GM10266 (cell line): ENCODE measurements at regions not wholly inside any gene's neighbourhood (a gene's known extent, or its start where the extent isn't known, plus 50 kb on each side); places are given as distances from the start of the nearest gene placed in this dataset.

ENCODE experiments used
- DNase-seq: peaks from one replicate; pipeline ENCODE4 v3.0.0; 2012; ENCODE audit errors: extremely low spot score
- TF ChIP-seq, protein P1 (sequence below): IDR thresholded peaks from 2 replicates; pipeline ENCODE4 v1.5.1; 2012; ENCODE audit warnings: mild to moderate bottlenecking, low read depth; ENCODE audit not compliant: control insufficient read depth, insufficient read depth; ENCODE audit errors: missing control alignments

DNA sequence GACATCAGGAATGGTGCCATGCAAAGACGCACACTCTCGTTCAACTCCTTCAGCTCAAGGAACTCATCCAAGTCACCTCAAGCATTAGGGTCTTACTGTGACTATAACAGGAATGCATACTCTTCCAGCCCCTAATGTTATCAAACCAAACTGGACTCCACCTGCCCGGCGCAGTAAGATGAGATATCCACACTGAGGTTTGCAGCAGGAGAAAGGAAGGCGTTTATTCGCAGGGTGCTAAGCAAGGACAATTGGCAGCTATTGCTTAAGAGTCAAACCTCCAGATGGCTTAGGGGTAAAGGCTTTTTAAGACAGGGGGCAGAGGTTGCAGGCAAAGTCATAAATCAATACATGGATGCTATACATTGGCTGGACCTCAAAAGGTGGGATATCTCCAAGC is 159.4 kb upstream of the TAB2 start:
- TF ChIP-seq, protein P1, sequence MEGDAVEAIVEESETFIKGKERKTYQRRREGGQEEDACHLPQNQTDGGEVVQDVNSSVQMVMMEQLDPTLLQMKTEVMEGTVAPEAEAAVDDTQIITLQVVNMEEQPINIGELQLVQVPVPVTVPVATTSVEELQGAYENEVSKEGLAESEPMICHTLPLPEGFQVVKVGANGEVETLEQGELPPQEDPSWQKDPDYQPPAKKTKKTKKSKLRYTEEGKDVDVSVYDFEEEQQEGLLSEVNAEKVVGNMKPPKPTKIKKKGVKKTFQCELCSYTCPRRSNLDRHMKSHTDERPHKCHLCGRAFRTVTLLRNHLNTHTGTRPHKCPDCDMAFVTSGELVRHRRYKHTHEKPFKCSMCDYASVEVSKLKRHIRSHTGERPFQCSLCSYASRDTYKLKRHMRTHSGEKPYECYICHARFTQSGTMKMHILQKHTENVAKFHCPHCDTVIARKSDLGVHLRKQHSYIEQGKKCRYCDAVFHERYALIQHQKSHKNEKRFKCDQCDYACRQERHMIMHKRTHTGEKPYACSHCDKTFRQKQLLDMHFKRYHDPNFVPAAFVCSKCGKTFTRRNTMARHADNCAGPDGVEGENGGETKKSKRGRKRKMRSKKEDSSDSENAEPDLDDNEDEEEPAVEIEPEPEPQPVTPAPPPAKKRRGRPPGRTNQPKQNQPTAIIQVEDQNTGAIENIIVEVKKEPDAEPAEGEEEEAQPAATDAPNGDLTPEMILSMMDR, result no peak
- no peak for DNase-seq

DNA sequence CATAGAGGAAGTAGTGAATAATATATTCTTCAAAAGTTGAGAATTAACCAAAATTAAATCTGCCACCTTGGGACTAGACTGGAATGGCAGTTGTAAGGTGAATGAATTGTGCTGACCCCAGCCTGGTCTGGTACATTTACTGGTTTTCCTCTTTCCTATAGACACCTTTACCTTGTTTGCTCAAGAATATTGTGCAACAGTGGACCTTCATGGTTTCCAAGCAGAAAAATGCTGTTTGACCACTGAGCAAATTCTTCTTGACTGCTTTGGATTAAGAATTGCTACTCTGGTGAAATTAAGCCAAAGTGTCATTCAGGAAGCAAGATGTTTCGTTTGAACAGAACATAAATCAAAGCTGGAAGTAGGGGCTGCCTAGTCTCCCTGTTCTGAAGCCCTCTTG is 156.6 kb upstream of the TAB2 start:
- DNase-seq, result no peak
- TF ChIP-seq, protein P1, result no peak

DNA sequence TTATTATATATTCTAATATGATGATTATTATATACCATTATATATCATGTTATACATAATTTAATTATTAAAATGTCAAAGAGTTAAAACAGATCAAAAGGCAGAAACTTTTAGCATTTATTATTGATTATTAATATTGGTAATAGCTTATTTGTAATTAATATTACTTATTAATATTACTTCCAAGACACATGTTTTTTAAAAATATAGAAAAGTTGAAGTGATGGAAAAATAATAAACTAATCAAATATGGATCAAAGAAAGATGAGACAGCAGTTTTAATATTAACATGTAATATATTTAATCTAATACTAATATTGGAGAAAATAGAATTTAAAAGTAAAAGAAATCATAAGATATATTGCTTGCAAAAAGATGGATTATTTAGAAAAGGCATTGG is 154.6 kb upstream of the TAB2 start:
- TF ChIP-seq, protein P1, result no peak
- DNase-seq, result no peak

DNA sequence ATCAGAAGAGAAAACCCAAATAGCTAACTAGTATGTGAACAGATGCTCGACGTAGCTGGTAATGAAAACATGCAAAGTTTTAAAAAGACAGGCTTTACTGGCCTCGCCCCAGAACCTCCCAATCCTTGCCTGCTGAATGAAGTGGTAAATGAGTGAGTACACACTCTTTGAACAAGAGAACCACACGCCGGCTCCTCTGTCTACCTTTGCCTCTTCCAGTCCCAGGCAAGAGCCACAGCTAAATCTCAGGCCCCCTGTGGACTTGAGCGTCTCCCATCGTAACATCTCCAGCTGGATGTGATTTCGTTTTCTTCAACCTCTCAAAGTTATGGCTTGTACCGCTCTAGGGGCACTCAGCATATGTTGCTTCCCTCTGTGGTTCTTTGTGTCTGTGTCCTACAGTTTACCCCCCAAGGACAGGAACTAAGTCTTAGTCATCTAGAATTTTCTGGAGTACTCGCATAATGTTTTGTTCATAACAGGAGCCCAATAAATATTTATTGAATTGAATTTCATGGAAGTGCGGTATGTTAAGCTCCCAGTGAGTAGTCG is 153.2 kb upstream of the TAB2 start:
- TF ChIP-seq, protein P1, result no peak

DNA sequence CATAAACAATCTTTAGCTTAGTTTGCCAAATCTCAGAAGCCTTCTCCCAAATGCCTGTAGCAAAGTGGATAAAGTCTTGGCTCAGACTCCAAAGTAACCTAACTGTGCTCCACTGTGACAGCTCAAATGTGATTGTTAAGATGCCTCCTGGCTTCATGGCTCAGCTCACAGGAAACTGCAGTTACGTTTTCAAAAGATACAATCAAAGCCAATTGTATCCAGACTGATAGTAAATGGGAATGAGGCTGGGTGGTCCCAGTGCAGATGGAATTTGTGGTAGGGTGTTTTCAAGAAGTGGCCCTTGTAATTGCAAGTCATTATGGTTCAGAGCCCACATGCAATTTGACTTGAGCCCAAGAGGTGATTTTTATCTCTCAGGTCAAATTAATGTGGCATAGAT is 151.2 kb upstream of the TAB2 start:
- DNase-seq, result no peak

More for the DNA sequence above, 153.2 kb upstream of the TAB2 start:
- DNase-seq, result no peak

DNA sequence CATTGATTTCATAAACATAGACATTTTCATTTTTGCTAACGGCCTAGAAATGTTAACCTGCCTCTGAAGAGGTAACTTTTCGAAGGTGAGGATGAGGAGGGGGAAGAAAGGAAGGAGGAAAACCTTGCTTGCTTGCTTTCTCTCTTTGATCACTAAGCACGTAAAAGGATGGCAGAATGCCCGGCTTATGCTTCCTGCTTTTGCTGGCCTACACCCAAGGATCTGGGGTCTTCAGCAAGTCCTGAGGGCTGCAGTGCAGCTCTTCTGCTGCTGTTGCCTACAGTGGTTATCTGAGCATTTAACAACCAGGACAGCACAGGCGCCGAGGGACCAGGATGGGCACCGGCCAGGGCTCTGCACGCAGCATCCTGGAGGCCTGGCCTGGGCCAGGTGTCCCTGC is 150.8 kb upstream of the TAB2 start:
- DNase-seq, result no peak
- TF ChIP-seq, protein P1, result no peak

More for the DNA sequence above, 151.2 kb upstream of the TAB2 start:
- TF ChIP-seq, protein P1, result no peak

DNA sequence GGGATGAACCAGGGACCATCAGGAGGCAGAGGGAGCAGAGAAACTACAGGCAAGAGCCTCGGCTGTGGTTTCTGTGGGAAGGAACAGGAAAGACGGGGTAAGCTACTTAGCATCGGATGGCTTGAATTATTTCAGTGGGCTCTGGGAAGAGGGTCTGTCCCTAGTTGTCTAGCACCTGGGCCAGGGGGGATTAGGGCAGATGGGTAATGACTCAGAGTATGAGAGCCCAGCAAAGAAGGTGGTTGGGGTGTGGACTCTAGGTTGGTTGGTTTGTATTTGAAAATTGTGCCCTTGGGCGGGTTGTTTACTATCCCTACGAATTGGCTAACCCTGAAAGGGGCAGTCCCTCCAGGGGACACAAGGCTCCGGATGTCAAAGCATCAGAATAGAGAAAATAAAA is 148.5 kb upstream of the TAB2 start:
- no peak for DNase-seq
- TF ChIP-seq, protein P1, result no peak
